NCI-H187 (cell line): ENCODE measurements at regions not wholly inside any gene's neighbourhood (a gene's known extent, or its start where the extent isn't known, plus 50 kb on each side); places are given as distances from the start of the nearest gene placed in this dataset.

ENCODE experiments used
- DNase-seq, 2 experiments: peaks; one replicate each; lab custom pipeline; 2025; lab: John Stamatoyannopoulos, UW

GRCh38 chr5:158482125-158482524 is 617.6 kb downstream of the EBF1 start:
- no peak for DNase-seq

DNA sequence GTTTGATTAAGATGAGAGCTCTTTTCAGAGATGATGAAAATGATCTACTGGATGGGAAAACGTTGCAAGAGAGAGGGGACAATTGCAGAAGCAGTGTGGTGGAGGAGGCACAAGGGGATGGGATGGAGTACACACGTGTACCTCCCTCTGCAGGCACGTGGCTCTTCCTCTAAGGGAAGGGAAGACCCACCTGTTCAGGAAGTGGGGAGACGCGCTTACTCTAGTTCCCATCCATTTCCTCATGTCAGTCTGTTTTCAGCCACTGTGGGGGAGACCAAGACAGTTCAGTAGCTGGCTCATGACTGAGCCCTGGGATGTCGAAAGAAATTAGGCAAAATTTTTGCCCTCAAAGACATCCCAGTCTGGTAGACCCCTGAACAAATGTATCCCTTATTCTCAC is 619.2 kb upstream of the CLINT1 start:
- DNase-seq, result no peak

DNA sequence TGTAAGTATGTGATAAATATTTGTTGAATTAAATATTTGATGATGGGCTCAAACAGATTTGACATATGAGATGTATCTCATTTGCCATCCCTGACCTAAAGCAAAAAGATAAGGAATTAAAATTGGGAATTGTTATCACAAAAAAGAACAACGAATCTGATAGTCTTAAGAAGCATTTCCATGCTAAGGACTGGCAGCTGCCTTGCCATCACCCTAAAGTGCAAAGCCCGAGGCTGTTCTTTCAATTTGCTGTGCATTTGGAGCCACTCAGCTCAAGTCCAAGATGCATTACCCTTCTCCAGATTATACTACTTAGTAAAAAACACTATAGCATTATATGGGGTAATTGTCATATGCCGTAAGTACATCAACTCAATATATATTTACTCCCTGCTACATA is 618.3 kb upstream of the CLINT1 start:
- DNase-seq, result no peak

DNA sequence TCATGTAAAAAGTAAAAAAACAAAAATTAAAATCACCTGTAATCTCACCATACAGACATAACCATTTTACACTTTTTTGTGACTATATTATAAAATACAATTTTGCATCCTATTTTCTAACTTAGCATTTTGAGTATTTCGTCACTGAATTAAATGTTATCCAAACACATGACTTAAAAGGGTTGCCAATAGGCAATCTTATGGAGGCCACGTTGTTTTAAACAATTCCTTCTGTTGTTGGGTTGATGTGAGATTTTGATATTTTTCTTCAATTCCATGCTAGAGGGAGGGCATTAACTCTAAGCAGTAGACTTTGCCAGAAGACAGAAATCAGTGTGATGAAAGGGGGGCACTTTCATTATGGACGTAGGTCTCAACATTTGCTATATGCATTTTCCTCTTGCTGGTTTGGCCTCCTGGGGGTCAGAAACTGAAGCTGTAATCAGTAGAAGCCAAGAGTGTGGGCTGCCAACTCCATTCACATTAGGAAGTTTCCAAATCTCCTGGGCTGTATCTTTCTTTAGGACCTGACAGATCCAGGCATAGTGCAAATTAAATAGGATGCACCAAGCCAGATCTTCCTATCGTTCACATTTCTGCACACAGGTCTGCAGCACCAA is 614.2 kb upstream of the CLINT1 start:
- DNase-seq, result no peak

GRCh38 chr5:158471535-158471924 is 612.6 kb upstream of the CLINT1 start:
- no peak for DNase-seq

GRCh38 chr5:158470764-158471534 is 612.0 kb upstream of the CLINT1 start:
- DNase-seq, result no peak

- no peak for DNase-seq
These were observed 609.5 kb upstream of the CLINT1 start for GRCh38 chr5:158468444-158468843.

DNA sequence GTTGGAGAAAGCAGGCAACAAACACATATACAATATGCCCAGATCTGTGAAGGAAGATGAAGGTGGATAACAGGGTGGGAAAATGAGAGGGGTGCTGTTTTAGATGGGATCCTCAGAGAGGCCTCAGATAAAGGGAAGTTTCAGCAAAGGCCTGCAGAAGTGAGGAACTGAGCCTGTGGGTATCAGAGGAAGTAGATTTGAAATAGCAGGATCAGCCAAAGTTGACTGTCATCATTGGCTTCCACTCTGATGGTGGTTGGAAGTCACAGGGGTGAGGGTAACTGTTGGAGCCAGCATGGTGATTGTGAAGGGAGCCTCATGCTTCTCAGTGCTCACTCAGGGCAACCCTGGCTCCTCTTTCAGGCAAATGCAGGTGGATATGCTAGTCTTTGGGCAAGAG is 607.2 kb upstream of the CLINT1 start:
- no peak for DNase-seq

GRCh38 chr5:158465086-158465972 is 606.4 kb upstream of the CLINT1 start:
- no peak for DNase-seq

GRCh38 chr5:158464383-158464782 is 605.4 kb upstream of the CLINT1 start:
- DNase-seq, result no peak

DNA sequence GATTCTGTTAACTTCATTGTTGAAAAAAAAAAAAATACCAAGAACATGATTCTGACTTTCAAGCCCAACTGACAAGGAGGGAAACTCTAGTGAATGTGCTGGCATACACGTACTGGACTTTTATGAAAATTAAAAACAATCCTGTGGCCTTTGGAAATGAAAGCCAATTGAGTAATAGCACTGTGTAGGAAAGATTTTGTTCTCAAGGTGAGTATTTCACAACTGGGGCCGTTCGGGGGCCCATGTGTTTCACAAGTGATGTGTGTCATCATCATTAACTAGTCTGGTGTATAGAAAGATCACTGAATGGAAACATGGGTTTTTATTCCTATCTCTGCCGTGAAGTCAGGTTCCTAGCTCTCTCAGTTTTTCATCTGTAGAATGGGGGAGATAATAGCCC is 605.0 kb upstream of the CLINT1 start:
- no peak for DNase-seq

DNA sequence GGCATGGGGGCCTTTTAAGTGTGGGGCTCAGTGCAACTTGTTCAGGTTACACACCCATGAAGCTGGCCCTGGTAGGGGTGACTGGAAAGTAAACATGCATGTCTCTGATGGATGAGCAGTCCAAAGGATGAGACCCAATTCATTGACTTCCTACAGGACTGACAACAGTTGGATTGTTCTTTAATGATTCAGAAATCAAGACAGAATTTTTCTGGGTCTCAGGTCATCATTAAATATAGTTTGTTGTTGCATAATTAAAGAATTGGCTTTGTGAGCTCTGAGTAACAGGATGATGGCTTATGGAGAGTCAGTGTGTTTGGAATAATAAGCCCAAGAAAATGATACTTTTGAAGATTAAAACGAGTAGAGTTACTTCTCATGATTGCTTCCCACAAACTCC is 604.2 kb upstream of the CLINT1 start:
- no peak for DNase-seq

DNA sequence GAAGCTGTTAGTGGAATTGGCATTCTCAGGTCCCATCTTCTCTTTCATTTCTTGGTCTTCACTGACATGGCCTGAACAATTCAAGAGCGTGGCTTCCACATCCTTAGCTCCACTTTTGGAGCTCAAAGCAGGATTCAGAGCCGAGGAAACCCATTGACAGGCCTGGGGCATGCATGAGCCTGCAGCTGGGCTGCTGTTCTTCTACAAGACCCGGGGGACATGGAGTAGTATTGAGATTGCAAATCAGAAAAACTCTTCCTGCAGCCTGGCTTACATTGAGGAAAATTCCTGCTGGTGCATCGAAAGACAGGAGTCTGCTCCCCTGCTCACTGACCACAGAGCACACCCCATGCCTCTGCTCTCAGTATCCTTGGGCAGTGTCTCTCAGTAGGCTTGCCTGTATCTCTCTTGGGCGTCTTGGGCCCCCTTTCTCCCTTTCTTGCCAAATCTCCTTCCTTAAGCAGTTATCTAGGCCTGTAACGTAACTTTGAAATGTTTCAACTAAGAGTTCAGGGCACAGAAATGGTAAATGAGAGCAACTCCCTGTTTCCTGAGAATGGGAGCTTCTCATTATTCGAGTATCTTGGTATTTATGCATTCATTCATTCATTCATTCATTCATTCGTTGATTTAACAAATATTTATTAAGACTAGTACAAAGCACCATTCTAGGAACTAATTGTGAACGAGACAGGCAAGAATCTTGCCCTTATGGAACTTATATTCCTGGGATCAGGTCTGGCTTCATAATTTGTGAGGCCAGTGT is 603.6 kb upstream of the CLINT1 start:
- DNase-seq, result no peak

DNA sequence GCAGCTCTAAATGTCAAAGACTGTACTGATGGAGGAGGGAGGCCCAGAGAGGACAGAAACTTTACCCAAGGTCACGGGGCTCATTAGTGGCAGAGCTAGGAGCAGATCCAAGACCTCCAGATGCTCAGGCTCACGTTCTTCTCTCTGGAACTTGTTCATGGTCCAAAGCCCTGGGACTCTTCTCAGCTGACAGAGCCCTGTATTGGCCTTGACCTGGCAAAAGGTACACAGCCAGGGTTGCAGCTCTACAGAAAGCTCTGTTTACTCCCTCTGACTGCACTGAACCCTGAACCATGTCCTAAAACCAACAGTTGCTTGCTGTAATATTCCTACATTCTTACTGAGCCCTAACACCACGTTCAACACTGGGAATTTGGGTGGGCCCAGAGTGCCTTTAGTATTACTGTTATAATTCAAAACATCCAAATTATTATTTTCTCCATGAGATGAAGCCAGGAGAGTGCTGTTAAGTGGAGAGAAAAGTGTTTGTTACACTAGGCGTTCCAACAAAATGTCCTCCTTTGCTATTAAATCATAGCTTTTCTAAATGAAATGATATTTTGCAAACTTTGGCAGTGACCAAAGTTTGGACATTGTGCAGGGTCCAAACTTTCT is 602.4 kb upstream of the CLINT1 start:
- DNase-seq, result no peak

DNA sequence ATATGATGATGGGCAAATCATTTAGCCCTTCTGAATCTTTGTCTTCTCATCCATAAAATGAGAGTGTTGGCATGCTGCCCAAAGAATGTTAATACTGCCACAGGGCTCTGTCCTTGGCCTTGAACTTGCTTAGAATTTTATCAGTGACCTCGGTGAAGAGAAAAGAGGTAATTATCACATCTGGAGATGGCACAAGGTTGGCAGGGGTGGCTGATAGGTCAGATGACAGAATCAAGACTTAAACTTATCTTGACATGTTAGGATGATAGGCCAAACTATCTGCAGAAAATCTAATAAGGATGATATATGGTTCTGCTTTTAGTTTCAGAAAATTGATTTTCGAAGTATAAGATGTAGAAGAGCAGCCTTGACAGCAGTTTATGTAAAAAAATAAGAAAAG is 599.1 kb upstream of the CLINT1 start:
- DNase-seq, result no peak

- no peak for DNase-seq
These were observed 597.8 kb upstream of the CLINT1 start for GRCh38 chr5:158456756-158457155.

GRCh38 chr5:158456241-158456640 is 597.3 kb upstream of the CLINT1 start:
- DNase-seq, result no peak

DNA sequence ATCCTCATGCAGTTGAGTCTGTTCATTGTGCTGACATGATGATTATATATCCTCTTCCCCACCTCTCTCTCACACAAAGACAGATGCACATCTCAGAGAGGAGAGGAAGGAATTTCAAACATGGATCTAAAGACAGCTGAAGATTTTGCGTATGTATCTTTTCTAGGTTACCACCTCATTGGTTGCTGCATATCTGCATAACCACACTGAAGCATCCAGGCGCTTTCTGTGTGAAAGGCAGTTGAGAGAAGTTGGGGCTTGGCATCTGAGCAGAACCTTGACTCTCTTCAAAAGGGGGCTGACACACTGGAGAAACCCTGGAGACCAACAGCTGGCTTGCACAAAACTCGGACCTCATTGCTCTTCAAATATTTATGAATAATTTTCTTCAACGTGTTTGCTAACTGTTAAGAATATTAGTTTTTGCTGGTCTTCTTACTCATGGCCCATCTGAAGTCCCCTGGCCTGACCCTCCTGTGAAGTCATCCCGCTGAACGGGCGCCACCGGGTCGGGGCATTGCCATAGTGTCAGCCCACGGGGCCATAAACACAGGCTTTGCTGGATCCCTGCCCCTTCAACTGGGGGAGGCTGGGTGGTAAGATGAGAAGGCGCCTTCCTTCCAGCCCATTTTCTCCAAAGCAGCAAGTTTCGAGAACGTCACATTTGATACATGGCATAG is 593.2 kb upstream of the CLINT1 start:
- DNase-seq, result no peak

DNA sequence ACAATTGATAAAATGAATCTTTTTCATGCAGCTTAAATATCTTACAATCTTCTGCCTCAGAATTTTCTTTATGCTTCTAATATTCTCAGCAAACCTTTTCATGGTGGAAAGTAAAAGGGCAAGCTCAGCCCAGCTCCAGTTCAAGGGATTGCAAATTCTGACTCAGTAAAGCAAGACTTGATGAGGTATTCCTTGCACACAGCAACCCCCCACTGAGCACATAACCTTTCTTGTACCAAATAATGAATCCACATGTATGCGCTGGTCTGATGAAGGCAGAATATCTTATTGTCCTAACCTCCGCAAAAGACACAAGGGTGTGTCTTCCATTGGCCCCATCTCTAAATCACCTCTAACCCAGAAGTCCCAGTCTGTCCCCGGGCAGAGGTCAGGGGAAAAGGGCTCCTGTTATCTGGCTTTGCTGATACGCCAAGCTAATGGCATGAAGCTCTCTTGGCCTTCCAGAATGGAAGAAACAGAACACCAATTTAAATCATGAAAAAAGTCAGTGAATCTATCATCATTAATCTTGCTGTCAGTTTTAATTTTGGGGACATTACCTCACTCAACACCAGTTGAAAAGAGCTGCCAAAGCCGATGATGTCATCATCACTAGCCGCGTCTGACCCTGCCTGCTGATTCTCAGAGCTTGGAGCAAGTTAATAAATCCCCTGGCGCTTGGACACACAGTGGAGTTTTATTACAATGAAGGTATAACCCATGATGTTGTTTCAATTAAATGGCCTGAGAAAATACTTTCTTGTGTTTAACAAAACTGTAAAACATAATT is 592.5 kb upstream of the CLINT1 start:
- no peak for DNase-seq

DNA sequence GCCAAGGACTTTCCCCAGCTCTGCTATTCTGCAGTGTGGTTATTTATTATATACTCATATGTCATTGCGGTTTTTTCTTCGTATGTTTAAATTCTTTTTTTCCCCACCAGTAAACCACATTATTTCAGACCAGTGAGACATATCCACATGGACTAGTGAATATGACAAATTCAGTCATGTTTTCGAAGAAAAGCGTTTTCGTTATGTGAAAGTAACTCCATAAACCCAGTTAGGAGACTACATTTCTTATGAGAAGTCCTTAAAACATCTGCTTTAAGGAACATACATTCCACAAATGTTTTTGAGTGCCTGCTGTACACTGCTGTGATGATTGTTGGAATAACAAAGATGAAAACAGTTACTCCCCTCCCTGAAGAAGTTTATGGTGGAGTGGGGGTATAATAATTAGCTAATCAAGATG is 591.8 kb upstream of the CLINT1 start:
- no peak for DNase-seq
